Testis (tissue), 2 donors: ENCODE measurements at regions not wholly inside any gene's neighbourhood (a gene's known extent, or its start where the extent isn't known, plus 50 kb on each side); places are given as distances from the start of the nearest gene placed in this dataset.

Experiments
- POLR2A ChIP-seq: fragments of 450-650 bp; IDR thresholded peaks from one replicate; pipeline ENCODE4 v1.6.1; 2017; ENCODE audit warnings: antibody characterized with exemption, mild to moderate bottlenecking, moderate library complexity
- TF ChIP-seq, protein P1 (sequence below), 3 experiments: fragments of 450-650 bp in 2 of 3; fragments of 200-600 bp in 1 of 3; sonication (generic) in 1 of 3; IDR thresholded peaks; one replicate each; pipeline ENCODE4 v1.5.1; 2016 to 2019; ENCODE audit warnings: antibody characterized with exemption in 3 of 3, mild to moderate bottlenecking in 2 of 3, moderate library complexity in 1 of 3

DNA sequence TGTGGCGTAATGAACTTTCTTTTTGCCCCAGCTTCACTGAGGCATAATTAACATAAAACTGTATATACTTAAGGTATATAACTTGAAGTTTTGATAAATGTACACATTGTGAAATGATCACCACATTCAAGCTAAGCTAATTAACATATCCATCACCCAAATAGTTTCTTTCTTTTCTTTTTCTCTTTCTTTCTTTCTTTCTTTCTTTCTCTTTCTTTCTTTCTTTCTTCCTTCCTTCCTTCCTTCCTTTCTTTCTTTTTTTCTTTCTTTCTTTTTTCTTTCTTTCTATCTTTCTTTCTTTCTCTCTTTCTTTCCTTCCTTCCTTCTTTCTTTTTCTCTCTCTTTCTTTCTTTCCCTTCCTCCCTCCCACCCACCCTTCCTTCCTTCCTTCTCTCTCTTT is 62.5 kb downstream of the XCL1 start:
- no peak for TF ChIP-seq POLR2A
- TF ChIP-seq, protein P1, sequence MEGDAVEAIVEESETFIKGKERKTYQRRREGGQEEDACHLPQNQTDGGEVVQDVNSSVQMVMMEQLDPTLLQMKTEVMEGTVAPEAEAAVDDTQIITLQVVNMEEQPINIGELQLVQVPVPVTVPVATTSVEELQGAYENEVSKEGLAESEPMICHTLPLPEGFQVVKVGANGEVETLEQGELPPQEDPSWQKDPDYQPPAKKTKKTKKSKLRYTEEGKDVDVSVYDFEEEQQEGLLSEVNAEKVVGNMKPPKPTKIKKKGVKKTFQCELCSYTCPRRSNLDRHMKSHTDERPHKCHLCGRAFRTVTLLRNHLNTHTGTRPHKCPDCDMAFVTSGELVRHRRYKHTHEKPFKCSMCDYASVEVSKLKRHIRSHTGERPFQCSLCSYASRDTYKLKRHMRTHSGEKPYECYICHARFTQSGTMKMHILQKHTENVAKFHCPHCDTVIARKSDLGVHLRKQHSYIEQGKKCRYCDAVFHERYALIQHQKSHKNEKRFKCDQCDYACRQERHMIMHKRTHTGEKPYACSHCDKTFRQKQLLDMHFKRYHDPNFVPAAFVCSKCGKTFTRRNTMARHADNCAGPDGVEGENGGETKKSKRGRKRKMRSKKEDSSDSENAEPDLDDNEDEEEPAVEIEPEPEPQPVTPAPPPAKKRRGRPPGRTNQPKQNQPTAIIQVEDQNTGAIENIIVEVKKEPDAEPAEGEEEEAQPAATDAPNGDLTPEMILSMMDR (IDR thresholded peaks at IDR 0.05): no peak
